ENCODE measurements at regions not wholly inside any gene's neighbourhood (a gene's known extent, or its start where the extent isn't known, plus 50 kb on each side); places are given as distances from the start of the nearest gene placed in this dataset.
A peak's percentile ranks its signal among the peaks of the same experiment; 100 is the strongest.

DNA sequence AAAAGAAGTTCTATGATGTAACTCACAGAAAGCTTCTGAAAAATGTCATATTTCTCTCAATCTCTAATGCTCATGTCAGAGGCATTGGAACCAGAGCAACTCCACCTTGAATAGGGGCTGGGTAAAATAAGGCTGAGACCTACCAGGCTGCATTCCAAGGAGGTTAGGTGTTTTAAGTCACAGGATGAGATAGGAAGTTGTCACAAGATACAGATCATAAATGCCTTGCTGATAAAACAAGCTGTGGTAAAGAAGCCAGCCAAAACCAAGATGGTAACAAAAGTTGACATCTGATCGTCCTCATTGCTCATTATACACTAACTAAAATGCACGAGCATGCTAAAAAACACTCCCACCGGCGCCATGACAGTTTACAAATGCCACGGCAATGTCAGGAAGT, 411.1 kb upstream of the GRIA1 start:
- H3K4me3 ChIP-seq (replicated peaks in 1 of 2; ENCODE audit: low read depth in 2 of 2, low read length in 2 of 2) = no peak overlapping the region
- DNase-seq (ENCODE audit: low read depth in 2 of 2) = no peak
- no peak for TF ChIP-seq CTCF (IDR thresholded peaks at IDR 0.05; ENCODE audit: low read depth, low read length)

DNA sequence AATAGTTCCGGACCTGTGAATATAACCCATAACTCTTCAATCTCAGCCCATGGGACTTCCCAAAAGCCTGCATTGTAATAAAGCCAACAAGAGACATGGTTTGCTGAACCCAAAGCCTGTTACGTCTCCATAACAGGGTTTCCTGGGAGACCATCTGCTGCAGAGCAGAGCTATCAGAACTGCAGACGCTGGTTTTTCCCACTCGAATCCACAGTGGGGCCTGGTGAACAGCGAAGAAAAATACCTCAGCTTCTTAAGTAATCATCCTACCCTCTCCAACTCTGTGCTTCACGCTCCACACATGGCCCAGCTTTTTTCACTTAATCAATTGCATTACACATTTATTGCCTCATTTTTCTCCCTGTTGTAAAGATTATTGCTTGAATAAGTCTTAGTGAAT, 409.5 kb upstream of the GRIA1 start:
- DNase-seq (ENCODE audit: low read depth in 2 of 2) = no peak
- H3K4me3 ChIP-seq (replicated peaks in 1 of 2; ENCODE audit: low read depth in 2 of 2, low read length in 2 of 2) = no peak overlapping the region
- no peak for TF ChIP-seq CTCF (IDR thresholded peaks at IDR 0.05; ENCODE audit: low read depth, low read length)

DNA sequence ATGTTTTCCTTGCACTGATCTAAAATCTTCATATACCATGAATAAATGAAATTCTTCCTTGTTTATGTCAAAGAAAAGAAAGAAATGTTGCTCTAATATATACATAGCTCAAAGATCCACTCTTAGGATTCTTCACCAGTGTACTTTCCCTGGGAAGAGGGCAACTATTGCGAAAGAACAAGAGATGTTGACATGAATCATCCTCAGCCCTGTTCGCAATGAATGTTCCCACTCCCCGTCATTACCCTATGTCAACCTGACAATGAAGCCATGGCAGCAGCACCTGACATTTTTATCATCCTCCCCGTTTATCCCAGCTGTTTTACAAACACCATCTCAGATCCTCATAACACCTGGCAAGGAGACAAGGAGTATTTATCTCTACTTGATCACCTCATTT, 409.1 kb upstream of the GRIA1 start:
- no peak overlapping the region for H3K4me3 ChIP-seq (replicated peaks in 1 of 2; ENCODE audit: low read depth in 2 of 2, low read length in 2 of 2)
- peak in 1 of 2 donors; percentile 3 for DNase-seq (ENCODE audit: low read depth in 2 of 2)
- TF ChIP-seq CTCF (IDR thresholded peaks at IDR 0.05; ENCODE audit: low read depth, low read length) = no peak

DNA sequence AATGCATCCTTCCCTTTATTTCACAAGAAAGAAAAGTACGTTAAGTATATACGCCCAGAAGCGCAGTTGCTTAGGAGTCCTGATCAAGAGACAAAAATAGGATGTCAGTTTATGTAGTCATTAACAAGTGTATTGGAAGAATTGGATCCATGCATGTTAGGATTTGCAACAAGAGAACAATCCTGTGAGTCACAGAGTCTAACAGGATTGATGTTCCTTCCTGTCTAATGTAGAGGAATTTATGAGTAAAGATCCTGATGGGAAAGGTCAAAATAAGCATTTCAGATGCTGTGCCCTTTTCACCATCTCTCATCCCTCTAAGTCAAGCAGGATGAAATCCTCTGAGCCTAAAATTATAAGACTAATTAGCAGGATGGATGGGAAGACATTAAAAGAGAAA, 406.0 kb upstream of the GRIA1 start:
- H3K4me3 ChIP-seq (replicated peaks in 1 of 2; ENCODE audit: low read depth in 2 of 2, low read length in 2 of 2) = no peak overlapping the region
- TF ChIP-seq CTCF (IDR thresholded peaks at IDR 0.05; ENCODE audit: low read depth, low read length) = no peak
- no peak for DNase-seq (ENCODE audit: low read depth in 2 of 2)

GRCh38 chr5:153086486-153086885, 404.0 kb upstream of the GRIA1 start:
- no peak for TF ChIP-seq CTCF (IDR thresholded peaks at IDR 0.05; ENCODE audit: low read depth, low read length)
- H3K4me3 ChIP-seq (replicated peaks in 1 of 2; ENCODE audit: low read depth in 2 of 2, low read length in 2 of 2) = no peak overlapping the region
- no peak for DNase-seq (ENCODE audit: low read depth in 2 of 2)

DNA sequence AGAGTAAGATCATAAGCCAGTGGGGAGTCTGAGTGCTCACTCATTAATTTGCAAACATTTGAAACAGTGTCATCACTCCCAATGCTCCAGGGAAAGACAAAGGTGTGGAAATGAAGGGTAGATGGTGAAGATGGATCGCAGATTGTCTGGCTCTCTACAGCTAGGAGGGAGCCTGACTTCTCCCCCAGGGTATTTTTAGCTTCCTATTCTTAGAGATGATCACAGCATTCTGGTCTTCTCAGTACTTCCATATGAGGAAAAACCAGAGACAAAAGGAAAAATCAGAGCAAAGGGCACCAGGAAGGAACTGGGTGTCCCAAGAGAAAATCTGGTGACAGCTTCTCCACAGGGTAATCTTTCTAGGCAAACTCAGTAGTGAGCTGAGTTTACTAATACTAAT, 401.9 kb upstream of the GRIA1 start:
- no peak for TF ChIP-seq CTCF (IDR thresholded peaks at IDR 0.05; ENCODE audit: low read depth, low read length)
- H3K4me3 ChIP-seq (replicated peaks in 1 of 2; ENCODE audit: low read depth in 2 of 2, low read length in 2 of 2) = no peak overlapping the region
- no peak for DNase-seq (ENCODE audit: low read depth in 2 of 2)

DNA sequence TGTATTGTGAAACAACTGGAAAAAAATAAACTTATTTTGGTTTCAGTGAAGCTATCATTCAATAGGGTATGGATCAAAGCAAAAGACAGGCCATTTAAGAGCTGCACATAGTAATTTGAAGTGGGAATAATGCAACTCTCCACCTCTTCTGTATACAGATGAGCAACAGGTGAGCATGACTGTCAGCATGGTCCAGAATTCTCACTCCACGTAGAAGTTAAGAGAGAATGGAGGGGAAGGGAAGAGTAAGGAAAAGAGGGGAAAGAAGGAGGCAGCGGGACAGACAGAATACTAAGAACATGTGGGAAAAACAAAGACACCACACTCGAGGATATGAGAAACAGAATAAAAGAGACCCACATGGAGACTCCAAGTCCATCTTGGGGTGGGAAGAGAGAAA, 396.1 kb upstream of the GRIA1 start:
- no peak overlapping the region for H3K4me3 ChIP-seq (replicated peaks in 1 of 2; ENCODE audit: low read depth in 2 of 2, low read length in 2 of 2)
- TF ChIP-seq CTCF (IDR thresholded peaks at IDR 0.05; ENCODE audit: low read depth, low read length) = no peak

More for the DNA sequence above, 396.1 kb upstream of the GRIA1 start:
- no peak for DNase-seq (ENCODE audit: low read depth in 2 of 2)
